ENCODE measurements at regions not wholly inside any gene's neighbourhood (a gene's known extent, or its start where the extent isn't known, plus 50 kb on each side); places are given as distances from the start of the nearest gene placed in this dataset.
"Not testable (repeated sequence)": the region's sequence is repeated elsewhere in the genome, so short reads cannot be mapped to it uniquely, and the experiment has no call there.

- no peak for TF ChIP-seq CTCF (IDR thresholded peaks at IDR 0.05; ENCODE audit: low read depth, low read length)
- Histone ChIP-seq H3K27ac (ENCODE audit: low read depth, low read length) (no peak overlapping the region), H3K27me3 (ENCODE audit: control insufficient read depth, insufficient read depth, low read length) (no peaks in the 10 kb centered on the region), H3K9me3 (ENCODE audit: control insufficient read depth, insufficient read depth, low read length) (no peaks in the 10 kb centered on the region), H3K4me3 (ENCODE audit: low read depth, low read length) (no peak overlapping the region)
- no peak for DNase-seq (ENCODE audit: low read depth, low spot score)
- ChIA-PET POLR2A (no interaction called here), CTCF (interaction anchor here (0.6 kb wide), 1 partner anchor 86 kb away, joined by 3 read pairs; no protein-coding TSS in a partner anchor)
Observed at GRCh38 chr1:69090170-69090569, 477.6 kb upstream of the LRRC7 start.

- Histone ChIP-seq H3K9me3 (ENCODE audit: control insufficient read depth, insufficient read depth, low read length) (no peaks in the 10 kb centered on the region), H3K27me3 (ENCODE audit: control insufficient read depth, insufficient read depth, low read length) (no peaks in the 10 kb centered on the region), H3K4me3 (ENCODE audit: low read depth, low read length) (no peak overlapping the region), H3K27ac (ENCODE audit: low read depth, low read length) (no peak overlapping the region)
- TF ChIP-seq CTCF (IDR thresholded peaks at IDR 0.05; ENCODE audit: low read depth, low read length): no peak
- ChIA-PET POLR2A (no interaction called here), CTCF (no interaction called here)
- no peak for DNase-seq (ENCODE audit: low read depth, low spot score)
Observed at GRCh38 chr1:69090752-69091151, 477.0 kb upstream of the LRRC7 start.

GRCh38 chr1:69102058-69102457 lies 465.7 kb upstream of the LRRC7 start:
- H3K4me3 ChIP-seq (ENCODE audit: low read depth, low read length); H3K27me3 ChIP-seq (ENCODE audit: control insufficient read depth, insufficient read depth, low read length); H3K9me3 ChIP-seq (ENCODE audit: control insufficient read depth, insufficient read depth, low read length); CTCF ChIA-PET; DNase-seq (ENCODE audit: low read depth, low spot score); POLR2A ChIA-PET; H3K27ac ChIP-seq (ENCODE audit: low read depth, low read length): not testable (repeated sequence)

- no peak for DNase-seq (ENCODE audit: low read depth, low spot score)
- POLR2A ChIA-PET: no interaction called here
- CTCF ChIA-PET: no interaction called here
Observed at GRCh38 chr1:69103213-69103612, 464.5 kb upstream of the LRRC7 start.

GRCh38 chr1:69103705-69104385 lies 463.9 kb upstream of the LRRC7 start:
- TF ChIP-seq CTCF (IDR thresholded peaks at IDR 0.05; ENCODE audit: low read depth, low read length): no peak
- no peaks in the 10 kb centered on the region for H3K27me3 ChIP-seq (ENCODE audit: control insufficient read depth, insufficient read depth, low read length)
- ChIA-PET CTCF (no interaction called here), POLR2A (no interaction called here)
- H3K4me3 ChIP-seq (ENCODE audit: low read depth, low read length): no peak overlapping the region
- no peak overlapping the region for H3K27ac ChIP-seq (ENCODE audit: low read depth, low read length)
- no peaks in the 10 kb centered on the region; the same call in 1 of the 2 replicates for H3K9me3 ChIP-seq (ENCODE audit: control insufficient read depth, insufficient read depth, low read length)
- DNase-seq (ENCODE audit: low read depth, low spot score): no peak

More at GRCh38 chr1:69103213-69103612, 464.5 kb upstream of the LRRC7 start:
- H3K27ac ChIP-seq (ENCODE audit: low read depth, low read length): no peak overlapping the region
- H3K27me3 ChIP-seq (ENCODE audit: control insufficient read depth, insufficient read depth, low read length): no peaks in the 10 kb centered on the region
- H3K9me3 ChIP-seq (ENCODE audit: control insufficient read depth, insufficient read depth, low read length): no peaks in the 10 kb centered on the region; the same call in 1 of the 2 replicates
- TF ChIP-seq CTCF (IDR thresholded peaks at IDR 0.05; ENCODE audit: low read depth, low read length): no peak
- no peak overlapping the region for H3K4me3 ChIP-seq (ENCODE audit: low read depth, low read length)
